ENCODE measurements at regions not wholly inside any gene's neighbourhood (a gene's known extent, or its start where the extent isn't known, plus 50 kb on each side); places are given as distances from the start of the nearest gene placed in this dataset.

DNA sequence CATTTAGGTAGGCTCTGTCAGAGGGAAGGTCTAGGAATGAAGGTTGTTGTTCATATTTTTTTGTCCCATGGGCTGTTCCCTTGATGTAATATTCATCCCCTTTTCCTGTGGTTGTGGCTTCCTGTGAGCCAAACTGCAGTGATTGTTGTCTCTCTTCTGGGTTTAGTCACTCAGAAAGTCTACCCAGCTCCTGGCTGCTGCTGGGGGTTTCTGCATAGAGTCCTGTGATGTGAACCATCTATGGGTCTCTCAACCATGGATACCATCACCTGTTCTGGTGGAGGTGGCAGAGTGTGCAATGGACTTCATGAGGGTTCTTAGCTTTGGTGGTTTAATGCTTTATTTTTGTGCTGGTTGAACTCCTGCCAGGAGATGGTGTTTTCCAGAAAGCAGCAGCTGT lies 122.8 kb downstream of the ZC4H2 start:
- Histone ChIP-seq H3K36me3 (ENCODE audit: control insufficient read depth in 4 of 4, insufficient read depth in 3 of 4, low read depth in 1 of 4, low read length in 3 of 4) (no peaks in the 10 kb centered on the region), H3K27ac (ENCODE audit: low read depth in 1 of 2, low read length in 2 of 2) (no peak overlapping the region), H3K9me3 (ENCODE audit: control insufficient read depth in 4 of 4, low read length in 3 of 4) (peaks cover 0 to 3% (median 0%) of the 10 kb centered on the region in 4 donors), H3K4me1 (ENCODE audit: control insufficient read depth in 4 of 4, insufficient read depth in 4 of 4, low read length in 3 of 4) (no peaks in the 10 kb centered on the region), H3K9ac (ENCODE audit: low read depth in 1 of 2, low read length in 2 of 2) (no peak overlapping the region), H3K27me3 (ENCODE audit: control insufficient read depth in 4 of 4, insufficient read depth in 4 of 4, low read length in 3 of 4) (no peaks in the 10 kb centered on the region), H3K4me3 (ENCODE audit: low read depth in 1 of 3, low read length in 3 of 3) (no peak overlapping the region)
- DNase-seq (ENCODE audit: low spot score), result no peak
- TF ChIP-seq, protein P1, sequence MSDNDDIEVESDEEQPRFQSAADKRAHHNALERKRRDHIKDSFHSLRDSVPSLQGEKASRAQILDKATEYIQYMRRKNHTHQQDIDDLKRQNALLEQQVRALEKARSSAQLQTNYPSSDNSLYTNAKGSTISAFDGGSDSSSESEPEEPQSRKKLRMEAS (IDR thresholded peaks at IDR 0.05), result no peak
- TF ChIP-seq, protein P2, sequence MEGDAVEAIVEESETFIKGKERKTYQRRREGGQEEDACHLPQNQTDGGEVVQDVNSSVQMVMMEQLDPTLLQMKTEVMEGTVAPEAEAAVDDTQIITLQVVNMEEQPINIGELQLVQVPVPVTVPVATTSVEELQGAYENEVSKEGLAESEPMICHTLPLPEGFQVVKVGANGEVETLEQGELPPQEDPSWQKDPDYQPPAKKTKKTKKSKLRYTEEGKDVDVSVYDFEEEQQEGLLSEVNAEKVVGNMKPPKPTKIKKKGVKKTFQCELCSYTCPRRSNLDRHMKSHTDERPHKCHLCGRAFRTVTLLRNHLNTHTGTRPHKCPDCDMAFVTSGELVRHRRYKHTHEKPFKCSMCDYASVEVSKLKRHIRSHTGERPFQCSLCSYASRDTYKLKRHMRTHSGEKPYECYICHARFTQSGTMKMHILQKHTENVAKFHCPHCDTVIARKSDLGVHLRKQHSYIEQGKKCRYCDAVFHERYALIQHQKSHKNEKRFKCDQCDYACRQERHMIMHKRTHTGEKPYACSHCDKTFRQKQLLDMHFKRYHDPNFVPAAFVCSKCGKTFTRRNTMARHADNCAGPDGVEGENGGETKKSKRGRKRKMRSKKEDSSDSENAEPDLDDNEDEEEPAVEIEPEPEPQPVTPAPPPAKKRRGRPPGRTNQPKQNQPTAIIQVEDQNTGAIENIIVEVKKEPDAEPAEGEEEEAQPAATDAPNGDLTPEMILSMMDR (IDR thresholded peaks at IDR 0.05; ENCODE audit: low read depth, low read length, missing input control), result no peak
- no peak for TF ChIP-seq YY1 (IDR thresholded peaks at IDR 0.05)
- no peak for TF ChIP-seq HNF4A (conservative IDR thresholded peaks at IDR 0.05)

DNA sequence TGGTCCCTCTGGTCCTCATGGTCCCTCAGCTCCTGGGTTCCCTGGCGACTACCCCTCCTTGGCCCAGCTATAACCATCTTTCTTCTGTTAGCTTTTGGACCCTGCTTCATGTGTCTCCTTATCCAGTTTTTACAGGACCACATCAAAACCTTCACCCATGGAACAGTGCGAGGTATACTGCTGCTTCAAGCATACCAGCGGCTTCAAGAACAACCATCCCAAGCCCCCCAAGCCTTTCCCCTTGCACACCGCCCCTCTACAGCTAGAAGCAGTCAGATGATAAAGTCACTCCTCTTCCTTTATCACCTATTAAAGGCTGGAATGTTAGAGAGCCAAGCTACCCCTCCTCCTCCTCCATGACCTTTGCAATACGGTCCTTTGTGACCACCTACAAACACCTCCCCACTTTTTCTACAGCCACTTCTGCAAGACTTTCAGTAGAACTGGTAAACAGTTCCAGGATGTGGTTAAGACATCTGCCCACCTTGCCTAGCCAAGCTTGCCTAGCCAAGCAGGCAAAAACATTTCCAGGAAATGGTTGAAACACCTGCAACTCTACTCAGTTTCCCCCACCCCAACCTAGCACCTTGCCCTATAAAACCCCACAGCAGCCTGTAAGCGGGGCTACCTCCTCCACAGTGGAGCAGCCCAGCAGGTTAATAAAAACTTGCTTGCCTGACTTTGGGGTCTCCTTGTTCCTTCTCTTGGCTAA lies 125.7 kb downstream of the ZC4H2 start:
- Histone ChIP-seq H3K9ac (ENCODE audit: low read depth in 1 of 2, low read length in 2 of 2) (no peak overlapping the region), H3K27me3 (ENCODE audit: control insufficient read depth in 4 of 4, insufficient read depth in 4 of 4, low read length in 3 of 4) (no peaks in the 10 kb centered on the region), H3K9me3 (ENCODE audit: control insufficient read depth in 4 of 4, low read length in 3 of 4) (peaks cover 0 to 3% (median 0%) of the 10 kb centered on the region in 4 donors), H3K36me3 (ENCODE audit: control insufficient read depth in 4 of 4, insufficient read depth in 3 of 4, low read depth in 1 of 4, low read length in 3 of 4) (no peaks in the 10 kb centered on the region), H3K4me1 (ENCODE audit: control insufficient read depth in 4 of 4, insufficient read depth in 4 of 4, low read length in 3 of 4) (no peaks in the 10 kb centered on the region), H3K27ac (ENCODE audit: low read depth in 1 of 2, low read length in 2 of 2) (no peak overlapping the region), H3K4me3 (ENCODE audit: low read depth in 1 of 3, low read length in 3 of 3) (no peak overlapping the region)
- no peak for TF ChIP-seq JUND (IDR thresholded peaks at IDR 0.05)
- TF ChIP-seq RXRA (IDR thresholded peaks at IDR 0.05), result no peak
- TF ChIP-seq, protein P1 (IDR thresholded peaks at IDR 0.05), result no peak
- TF ChIP-seq EGR1 (IDR thresholded peaks at IDR 0.05; ENCODE audit: low read depth in 2 of 2), result no peak
- TF ChIP-seq GABPA (IDR thresholded peaks at IDR 0.05 in 1 of 2, conservative IDR thresholded peaks at IDR 0.05 in 1 of 2), result no peak
- no peak for TF ChIP-seq FOXA2 (IDR thresholded peaks at IDR 0.05)
- no peak for TF ChIP-seq FOXA1 (IDR thresholded peaks at IDR 0.05)
- no peak for TF ChIP-seq TAF1 (conservative IDR thresholded peaks at IDR 0.05)
- no peak for TF ChIP-seq HNF4A (conservative IDR thresholded peaks at IDR 0.05)
- TF ChIP-seq SP1 (IDR thresholded peaks at IDR 0.05), result no peak
- no peak for TF ChIP-seq RAD21 (IDR thresholded peaks at IDR 0.05)
- TF ChIP-seq, protein P3, sequence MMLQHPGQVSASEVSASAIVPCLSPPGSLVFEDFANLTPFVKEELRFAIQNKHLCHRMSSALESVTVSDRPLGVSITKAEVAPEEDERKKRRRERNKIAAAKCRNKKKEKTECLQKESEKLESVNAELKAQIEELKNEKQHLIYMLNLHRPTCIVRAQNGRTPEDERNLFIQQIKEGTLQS (IDR thresholded peaks at IDR 0.05), result no peak
- no peak for TF ChIP-seq NR2F2 (IDR thresholded peaks at IDR 0.05)
- TF ChIP-seq, protein P4, sequence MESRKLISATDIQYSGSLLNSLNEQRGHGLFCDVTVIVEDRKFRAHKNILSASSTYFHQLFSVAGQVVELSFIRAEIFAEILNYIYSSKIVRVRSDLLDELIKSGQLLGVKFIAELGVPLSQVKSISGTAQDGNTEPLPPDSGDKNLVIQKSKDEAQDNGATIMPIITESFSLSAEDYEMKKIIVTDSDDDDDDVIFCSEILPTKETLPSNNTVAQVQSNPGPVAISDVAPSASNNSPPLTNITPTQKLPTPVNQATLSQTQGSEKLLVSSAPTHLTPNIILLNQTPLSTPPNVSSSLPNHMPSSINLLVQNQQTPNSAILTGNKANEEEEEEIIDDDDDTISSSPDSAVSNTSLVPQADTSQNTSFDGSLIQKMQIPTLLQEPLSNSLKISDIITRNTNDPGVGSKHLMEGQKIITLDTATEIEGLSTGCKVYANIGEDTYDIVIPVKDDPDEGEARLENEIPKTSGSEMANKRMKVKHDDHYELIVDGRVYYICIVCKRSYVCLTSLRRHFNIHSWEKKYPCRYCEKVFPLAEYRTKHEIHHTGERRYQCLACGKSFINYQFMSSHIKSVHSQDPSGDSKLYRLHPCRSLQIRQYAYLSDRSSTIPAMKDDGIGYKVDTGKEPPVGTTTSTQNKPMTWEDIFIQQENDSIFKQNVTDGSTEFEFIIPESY (IDR thresholded peaks at IDR 0.05), result no peak
- TF ChIP-seq, protein P5, sequence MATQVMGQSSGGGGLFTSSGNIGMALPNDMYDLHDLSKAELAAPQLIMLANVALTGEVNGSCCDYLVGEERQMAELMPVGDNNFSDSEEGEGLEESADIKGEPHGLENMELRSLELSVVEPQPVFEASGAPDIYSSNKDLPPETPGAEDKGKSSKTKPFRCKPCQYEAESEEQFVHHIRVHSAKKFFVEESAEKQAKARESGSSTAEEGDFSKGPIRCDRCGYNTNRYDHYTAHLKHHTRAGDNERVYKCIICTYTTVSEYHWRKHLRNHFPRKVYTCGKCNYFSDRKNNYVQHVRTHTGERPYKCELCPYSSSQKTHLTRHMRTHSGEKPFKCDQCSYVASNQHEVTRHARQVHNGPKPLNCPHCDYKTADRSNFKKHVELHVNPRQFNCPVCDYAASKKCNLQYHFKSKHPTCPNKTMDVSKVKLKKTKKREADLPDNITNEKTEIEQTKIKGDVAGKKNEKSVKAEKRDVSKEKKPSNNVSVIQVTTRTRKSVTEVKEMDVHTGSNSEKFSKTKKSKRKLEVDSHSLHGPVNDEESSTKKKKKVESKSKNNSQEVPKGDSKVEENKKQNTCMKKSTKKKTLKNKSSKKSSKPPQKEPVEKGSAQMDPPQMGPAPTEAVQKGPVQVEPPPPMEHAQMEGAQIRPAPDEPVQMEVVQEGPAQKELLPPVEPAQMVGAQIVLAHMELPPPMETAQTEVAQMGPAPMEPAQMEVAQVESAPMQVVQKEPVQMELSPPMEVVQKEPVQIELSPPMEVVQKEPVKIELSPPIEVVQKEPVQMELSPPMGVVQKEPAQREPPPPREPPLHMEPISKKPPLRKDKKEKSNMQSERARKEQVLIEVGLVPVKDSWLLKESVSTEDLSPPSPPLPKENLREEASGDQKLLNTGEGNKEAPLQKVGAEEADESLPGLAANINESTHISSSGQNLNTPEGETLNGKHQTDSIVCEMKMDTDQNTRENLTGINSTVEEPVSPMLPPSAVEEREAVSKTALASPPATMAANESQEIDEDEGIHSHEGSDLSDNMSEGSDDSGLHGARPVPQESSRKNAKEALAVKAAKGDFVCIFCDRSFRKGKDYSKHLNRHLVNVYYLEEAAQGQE (IDR thresholded peaks at IDR 0.05), result no peak
- TF ChIP-seq, protein P2 (IDR thresholded peaks at IDR 0.05; ENCODE audit: low read depth, low read length, missing input control), result no peak
- no peak for TF ChIP-seq HNF4G (IDR thresholded peaks at IDR 0.05)
- TF ChIP-seq YY1 (IDR thresholded peaks at IDR 0.05), result no peak
- no peak for DNase-seq (ENCODE audit: low spot score)
- WGBS, result 71% methylated on average over 6 of the region's 6 CpGs
